NT2/D1 (cell line): ENCODE measurements at regions not wholly inside any gene's neighbourhood (a gene's known extent, or its start where the extent isn't known, plus 50 kb on each side); places are given as distances from the start of the nearest gene placed in this dataset.

Source experiments
- DNase-seq: peaks from one replicate; pipeline ENCODE4 v3.0.0-alpha.2; 2011; ENCODE audit warnings: low read depth, low spot score
- H3K27me3 ChIP-seq: 2 replicates; pipeline ENCODE4 v1.6.0; 2011; ENCODE audit warnings: mild to moderate bottlenecking; ENCODE audit not compliant: insufficient read length, insufficient read depth
- H3K36me3 ChIP-seq: 2 replicates; pipeline ENCODE4 v1.6.1; 2011; ENCODE audit warnings: mild to moderate bottlenecking, low read length, mixed read lengths; ENCODE audit not compliant: insufficient read depth, insufficient read length
- H3K4me1 ChIP-seq: 2 replicates; pipeline ENCODE4 v1.5.1; 2011; ENCODE audit not compliant: insufficient read depth, insufficient read length
- H3K4me3 ChIP-seq: 2 replicates; pipeline ENCODE4 v1.5.1; 2011; ENCODE audit warnings: low read depth; ENCODE audit not compliant: insufficient read length
- H3K9ac ChIP-seq: 2 replicates; pipeline ENCODE4 v1.6.0; 2011; ENCODE audit warnings: low read depth; ENCODE audit not compliant: insufficient read length
- H3K9me3 ChIP-seq: 2 replicates; pipeline ENCODE4 v1.5.1; 2011; ENCODE audit warnings: mild to moderate bottlenecking, low read length; ENCODE audit not compliant: insufficient read depth
- SUZ12 ChIP-seq: IDR thresholded peaks from 2 replicates; pipeline ENCODE4 v1.6.1; 2011; ENCODE audit not compliant: insufficient read length, insufficient read depth; ENCODE audit errors: extremely low read depth
- YY1 ChIP-seq: IDR thresholded peaks from 2 replicates; pipeline ENCODE4 v1.6.1; 2011; ENCODE audit not compliant: insufficient read length, insufficient read depth
- ZNF274 ChIP-seq: IDR thresholded peaks from 2 replicates; pipeline ENCODE4 v1.6.1; 2011; ENCODE audit warnings: mild to moderate bottlenecking, low read depth, low read length

GRCh38 chr13:29907670-29908069, 57.3 kb upstream of the UBL3 start:
- Histone ChIP-seq H3K9me3 (no peaks in the 10 kb centered on the region), H3K4me3 (no peak overlapping the region), H3K4me1 (no peaks in the 10 kb centered on the region), H3K27me3 (no peaks in the 10 kb centered on the region), H3K36me3 (no peaks in the 10 kb centered on the region), H3K9ac (no peak overlapping the region)
- no peak for TF ChIP-seq YY1
- no peak for TF ChIP-seq SUZ12
- no peak for TF ChIP-seq ZNF274
- DNase-seq: no peak

GRCh38 chr13:29906432-29907011, 56.1 kb upstream of the UBL3 start:
- TF ChIP-seq YY1 (no peak), SUZ12 (no peak), ZNF274 (no peak)

GRCh38 chr13:29905845-29906244, 55.4 kb upstream of the UBL3 start:
- Histone ChIP-seq H3K4me1 (no peaks in the 10 kb centered on the region), H3K36me3 (no peaks in the 10 kb centered on the region), H3K27me3 (no peaks in the 10 kb centered on the region), H3K9ac (no peak overlapping the region), H3K9me3 (no peaks in the 10 kb centered on the region), H3K4me3 (no peak overlapping the region)
- TF ChIP-seq YY1 (no peak), SUZ12 (no peak), ZNF274 (no peak)
- DNase-seq: no peak

More at GRCh38 chr13:29906432-29907011, 56.1 kb upstream of the UBL3 start:
- no peak overlapping the region for H3K9ac ChIP-seq
- H3K9me3 ChIP-seq: no peaks in the 10 kb centered on the region
- H3K4me3 ChIP-seq: no peak overlapping the region
- H3K36me3 ChIP-seq: no peaks in the 10 kb centered on the region
- H3K27me3 ChIP-seq: no peaks in the 10 kb centered on the region
- H3K4me1 ChIP-seq: no peaks in the 10 kb centered on the region
- no peak for DNase-seq

GRCh38 chr13:29903996-29904395, 53.6 kb upstream of the UBL3 start:
- no peaks in the 10 kb centered on the region for H3K27me3 ChIP-seq
- no peak overlapping the region for H3K4me3 ChIP-seq
- H3K9me3 ChIP-seq: no peaks in the 10 kb centered on the region
- DNase-seq: no peak
- TF ChIP-seq ZNF274 (no peak), YY1 (no peak), SUZ12 (no peak)
- H3K36me3 ChIP-seq: no peaks in the 10 kb centered on the region
- H3K9ac ChIP-seq: no peak overlapping the region
- H3K4me1 ChIP-seq: no peaks in the 10 kb centered on the region

DNA sequence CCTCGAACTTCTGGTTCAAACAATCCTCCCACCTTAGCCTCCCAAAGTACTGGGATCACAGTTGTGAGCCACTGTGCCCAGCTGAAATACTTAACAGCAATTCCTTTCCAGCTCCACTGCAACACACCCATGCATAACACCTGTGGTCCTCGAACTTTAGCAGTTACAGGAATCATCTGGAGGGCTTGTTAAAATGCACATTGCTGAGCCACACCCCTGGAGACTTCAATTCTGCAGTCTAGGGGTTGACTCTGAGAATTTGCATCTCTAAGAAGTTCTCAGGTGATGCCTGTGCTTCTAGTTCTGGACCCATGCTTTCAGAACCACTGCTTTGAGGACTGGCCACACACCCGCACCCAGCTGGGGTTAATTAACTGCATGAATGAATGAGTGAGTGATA, 53.1 kb upstream of the UBL3 start:
- no peak for DNase-seq
- no peak overlapping the region for H3K9ac ChIP-seq
- H3K27me3 ChIP-seq: no peaks in the 10 kb centered on the region
- no peaks in the 10 kb centered on the region for H3K36me3 ChIP-seq
- H3K9me3 ChIP-seq: no peaks in the 10 kb centered on the region
- TF ChIP-seq ZNF274 (no peak), YY1 (no peak), SUZ12 (no peak)
- no peak overlapping the region for H3K4me3 ChIP-seq
- H3K4me1 ChIP-seq: no peaks in the 10 kb centered on the region

GRCh38 chr13:29902632-29903305, 52.4 kb upstream of the UBL3 start:
- DNase-seq: no peak
- Histone ChIP-seq H3K9me3 (no peaks in the 10 kb centered on the region), H3K4me3 (no peak overlapping the region), H3K4me1 (no peaks in the 10 kb centered on the region), H3K27me3 (no peaks in the 10 kb centered on the region), H3K9ac (no peak overlapping the region), H3K36me3 (no peaks in the 10 kb centered on the region)
- TF ChIP-seq ZNF274: no peak
- TF ChIP-seq SUZ12: no peak
- no peak for TF ChIP-seq YY1

DNA sequence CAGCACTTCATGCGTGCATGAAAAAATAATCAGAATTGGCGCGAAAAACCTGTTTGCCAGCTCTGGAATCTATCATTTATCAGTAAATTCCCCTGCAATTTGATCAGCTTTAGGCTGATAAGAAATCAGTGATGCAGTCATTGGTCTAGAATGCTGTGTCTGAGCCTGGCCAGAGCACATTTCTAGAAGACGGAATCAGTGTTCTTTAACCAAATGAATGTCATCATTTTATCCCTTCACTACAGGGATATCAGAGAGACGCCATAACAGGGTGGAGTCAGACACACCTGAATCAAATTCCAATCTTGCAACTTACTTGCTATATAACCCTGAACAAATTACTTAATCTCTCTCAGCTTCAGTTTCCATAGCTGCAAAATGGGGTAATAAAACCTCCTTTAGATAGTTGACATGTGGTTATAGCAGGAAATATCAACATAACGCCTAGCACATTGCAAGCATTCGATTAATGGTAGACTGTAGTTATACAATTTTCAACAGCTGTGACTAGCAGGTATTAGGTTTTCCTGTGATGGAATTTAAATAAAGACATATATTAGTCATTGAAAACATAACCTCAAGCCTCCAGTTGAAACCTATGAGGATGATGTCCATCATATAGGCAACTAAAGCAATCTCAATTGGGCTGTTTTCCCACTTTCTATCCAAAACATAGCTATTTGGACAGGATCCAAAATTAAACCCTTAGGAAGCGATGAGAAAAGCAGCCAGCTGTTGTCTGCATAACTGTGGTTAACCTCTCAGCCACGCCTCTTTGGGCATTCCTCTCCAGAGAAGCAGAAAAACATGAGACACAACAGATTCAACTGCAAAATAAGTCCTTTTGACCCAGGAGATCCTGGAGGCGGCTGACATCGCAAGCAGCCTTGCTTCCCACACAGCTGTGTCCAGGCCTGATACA, 51.6 kb upstream of the UBL3 start:
- TF ChIP-seq SUZ12 (no peak), ZNF274 (no peak), YY1 (no peak)
- Histone ChIP-seq H3K9ac (no peak overlapping the region), H3K27me3 (no peaks in the 10 kb centered on the region), H3K9me3 (no peaks in the 10 kb centered on the region), H3K4me1 (no peaks in the 10 kb centered on the region), H3K4me3 (no peak overlapping the region), H3K36me3 (no peaks in the 10 kb centered on the region)
- no peak for DNase-seq
